ENCODE measurements at regions not wholly inside any gene's neighbourhood (a gene's known extent, or its start where the extent isn't known, plus 50 kb on each side); places are given as distances from the start of the nearest gene placed in this dataset.

GRCh38 chr6:15036690-15037245, 209.1 kb upstream of the JARID2 start (continued):
- TF ChIP-seq MYNN (CRISPR knock-in tag; IDR thresholded peaks at IDR 0.05; ENCODE audit: low read depth) (no peak), ZNF17 (CRISPR knock-in tag; IDR thresholded peaks at IDR 0.05) (no peak), FOSL2 (CRISPR knock-in tag; IDR thresholded peaks at IDR 0.05) (no peak), ZNF468 (CRISPR knock-in tag; IDR thresholded peaks at IDR 0.05) (no peak), GATAD2A (CRISPR knock-in tag; IDR thresholded peaks at IDR 0.05) (0 out of 2 replicates have a peak, but pooled peaks have one; percentile 13), SNRNP70 (IDR thresholded peaks at IDR 0.05; ENCODE audit: low read depth, low read length) (no peak), PHF20 (CRISPR knock-in tag; IDR thresholded peaks at IDR 0.05) (no peak), NCOA2 (CRISPR knock-in tag; IDR thresholded peaks at IDR 0.05) (no peak), POLR2AphosphoS5 (IDR thresholded peaks at IDR 0.05; ENCODE audit: low read depth, low read length) (no peak), USF2 (IDR thresholded peaks at IDR 0.05; ENCODE audit: low read depth, low read length) (no peak), USF2 (CRISPR knock-in tag; IDR thresholded peaks at IDR 0.05; ENCODE audit: borderline replicate concordance) (no peak), ZNF616 (CRISPR knock-in tag; IDR thresholded peaks at IDR 0.05; ENCODE audit: low read depth) (0 out of 2 replicates have a peak, but pooled peaks have one; percentile 30), HMG20A (CRISPR knock-in tag; IDR thresholded peaks at IDR 0.05; ENCODE audit: borderline replicate concordance) (0 out of 2 replicates have a peak, but pooled peaks have one; percentile 10), BORCS8-MEF2B (CRISPR knock-in tag; IDR thresholded peaks at IDR 0.05) (0 out of 2 replicates have a peak, but pooled peaks have one; percentile 39), IKZF1 (IDR thresholded peaks at IDR 0.05) (no peak), HMGA1 (CRISPR knock-in tag; conservative IDR thresholded peaks at IDR 0.05) (no peak), ZNF879 (CRISPR knock-in tag; IDR thresholded peaks at IDR 0.05) (no peak)

Data from HepG2 (cell line).